Peyer's patch (tissue), 4 donors: ENCODE measurements at regions not wholly inside any gene's neighbourhood (a gene's known extent, or its start where the extent isn't known, plus 50 kb on each side); places are given as distances from the start of the nearest gene placed in this dataset.

Source experiments
- POLR2A ChIP-seq, 2 donors: fragments of 450-650 bp; IDR thresholded peaks; one replicate each; pipeline ENCODE4 v1.5.1; 2017; ENCODE audit warnings: antibody characterized with exemption in 2 of 2, mild to moderate bottlenecking in 2 of 2, moderate library complexity in 2 of 2
- TF ChIP-seq, protein P1 (sequence below), 6 experiments: fragments of 450-650 bp in 4 of 6; fragments of 200-600 bp in 2 of 6; sonication (generic) in 1 of 6; IDR thresholded peaks; one replicate each; pipeline ENCODE4 v1.5.1; 2017 to 2019; ENCODE audit warnings: antibody characterized with exemption in 6 of 6, mild to moderate bottlenecking in 3 of 6, moderate library complexity in 1 of 6

DNA sequence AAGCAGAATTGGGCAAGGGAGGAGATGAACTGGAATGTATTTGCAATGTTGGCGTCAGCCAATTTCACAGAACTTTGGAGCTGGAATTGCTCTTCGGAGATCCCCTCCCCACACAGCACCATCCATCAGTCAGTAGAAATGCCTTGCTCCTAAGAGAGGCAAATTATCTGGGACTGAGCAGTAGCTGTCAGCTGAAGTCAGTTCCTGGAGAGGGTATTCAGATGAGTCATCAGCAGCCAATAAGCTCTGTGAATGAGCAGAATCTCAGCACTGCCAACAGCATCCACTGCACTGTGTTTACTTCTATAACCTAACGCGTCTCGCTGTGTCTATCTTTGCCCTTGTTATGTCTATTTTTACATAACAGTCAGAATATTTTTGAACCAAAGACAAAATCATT is 213.7 kb downstream of the SLITRK5 start:
- TF ChIP-seq, protein P1, sequence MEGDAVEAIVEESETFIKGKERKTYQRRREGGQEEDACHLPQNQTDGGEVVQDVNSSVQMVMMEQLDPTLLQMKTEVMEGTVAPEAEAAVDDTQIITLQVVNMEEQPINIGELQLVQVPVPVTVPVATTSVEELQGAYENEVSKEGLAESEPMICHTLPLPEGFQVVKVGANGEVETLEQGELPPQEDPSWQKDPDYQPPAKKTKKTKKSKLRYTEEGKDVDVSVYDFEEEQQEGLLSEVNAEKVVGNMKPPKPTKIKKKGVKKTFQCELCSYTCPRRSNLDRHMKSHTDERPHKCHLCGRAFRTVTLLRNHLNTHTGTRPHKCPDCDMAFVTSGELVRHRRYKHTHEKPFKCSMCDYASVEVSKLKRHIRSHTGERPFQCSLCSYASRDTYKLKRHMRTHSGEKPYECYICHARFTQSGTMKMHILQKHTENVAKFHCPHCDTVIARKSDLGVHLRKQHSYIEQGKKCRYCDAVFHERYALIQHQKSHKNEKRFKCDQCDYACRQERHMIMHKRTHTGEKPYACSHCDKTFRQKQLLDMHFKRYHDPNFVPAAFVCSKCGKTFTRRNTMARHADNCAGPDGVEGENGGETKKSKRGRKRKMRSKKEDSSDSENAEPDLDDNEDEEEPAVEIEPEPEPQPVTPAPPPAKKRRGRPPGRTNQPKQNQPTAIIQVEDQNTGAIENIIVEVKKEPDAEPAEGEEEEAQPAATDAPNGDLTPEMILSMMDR (IDR thresholded peaks at IDR 0.05), result no peak
- no peak for TF ChIP-seq POLR2A (IDR thresholded peaks at IDR 0.05)
